GM19328 (cell line): ENCODE measurements at regions not wholly inside any gene's neighbourhood (a gene's known extent, or its start where the extent isn't known, plus 50 kb on each side); places are given as distances from the start of the nearest gene placed in this dataset.
"Not testable (repeated sequence)": the region's sequence is repeated elsewhere in the genome, so short reads cannot be mapped to it uniquely, and the experiment has no call there.

ENCODE experiments used
- ATAC-seq: cut with Tn5 transposase; IDR thresholded peaks from one replicate; pipeline ENCODE4 v1.9.1; 2021; ENCODE audit warnings: mild to moderate bottlenecking, moderate library complexity; ENCODE audit not compliant: unreplicated experiment

- ATAC-seq: no peak
Observed at GRCh38 chr5:91315701-91316100, 67.4 kb downstream of the ARRDC3 start.

GRCh38 chr5:91313757-91314673, 69.1 kb downstream of the ARRDC3 start:
- ATAC-seq: no peak

DNA sequence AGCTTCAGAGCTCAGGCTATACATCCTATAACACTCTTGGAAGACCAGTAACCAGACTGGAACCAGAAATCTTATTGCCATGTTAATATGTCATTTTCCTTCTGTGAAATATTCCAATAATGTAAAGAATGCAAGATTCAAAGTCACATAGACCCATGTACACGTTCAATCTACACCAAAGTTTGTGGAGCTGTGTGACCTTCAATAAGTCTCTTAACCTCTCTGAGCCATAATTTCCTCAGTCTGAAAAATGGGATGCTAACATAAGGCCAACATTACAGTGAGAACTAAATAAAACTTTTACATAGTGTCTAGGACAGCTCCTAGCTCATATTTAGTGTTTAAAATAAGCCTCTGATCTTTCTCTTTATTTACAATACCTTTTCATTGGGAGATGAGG, 70.4 kb downstream of the ARRDC3 start:
- ATAC-seq: no peak

- peak; percentile 87 for ATAC-seq
Observed at GRCh38 chr5:91311697-91312501, 71.2 kb downstream of the ARRDC3 start.

DNA sequence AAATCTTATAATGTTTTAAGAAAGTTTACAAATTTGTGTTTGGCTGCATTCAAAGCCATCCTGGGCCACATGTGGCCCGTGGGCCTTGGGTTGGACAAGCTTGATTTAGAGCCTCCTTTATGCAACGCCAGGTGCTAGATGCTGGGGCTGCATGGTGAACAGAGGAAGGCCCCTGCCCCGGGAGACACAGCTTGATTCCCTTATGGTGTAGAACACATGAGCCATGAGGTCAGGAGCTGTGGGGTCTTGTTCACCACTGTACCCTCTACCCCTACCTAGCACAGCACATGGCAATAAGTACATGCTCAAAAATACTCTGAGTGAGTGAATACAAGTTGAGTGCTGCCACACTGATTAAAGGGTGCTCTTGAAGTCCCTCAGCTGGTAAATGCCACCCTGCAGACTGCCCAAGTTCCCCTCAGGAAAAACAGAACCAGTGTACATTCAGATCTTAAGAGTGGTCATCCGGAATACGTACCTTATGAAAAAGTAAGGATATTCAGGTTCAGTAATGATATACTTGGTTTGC, 71.9 kb downstream of the ARRDC3 start:
- ATAC-seq: peak; percentile 12

DNA sequence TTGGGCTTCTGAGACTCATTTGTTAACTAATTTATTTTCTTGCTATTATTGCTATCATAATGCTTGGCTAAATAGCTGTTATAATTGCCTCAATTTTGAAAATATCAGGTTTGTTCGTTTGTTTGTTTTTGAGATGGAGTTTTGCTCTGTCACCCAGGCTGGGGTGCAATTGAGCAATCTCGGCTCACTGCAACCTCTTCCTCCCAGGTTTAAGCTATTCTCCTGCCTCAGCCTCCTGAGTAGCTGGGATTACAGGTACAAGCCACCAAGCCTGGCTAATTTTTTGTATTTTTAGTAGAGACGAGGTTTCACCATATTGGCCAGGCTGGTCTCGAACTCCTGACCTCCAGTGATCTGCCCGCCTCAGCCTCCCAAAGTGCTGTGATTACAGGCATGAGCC, 75.0 kb downstream of the ARRDC3 start:
- ATAC-seq: not testable (repeated sequence)

DNA sequence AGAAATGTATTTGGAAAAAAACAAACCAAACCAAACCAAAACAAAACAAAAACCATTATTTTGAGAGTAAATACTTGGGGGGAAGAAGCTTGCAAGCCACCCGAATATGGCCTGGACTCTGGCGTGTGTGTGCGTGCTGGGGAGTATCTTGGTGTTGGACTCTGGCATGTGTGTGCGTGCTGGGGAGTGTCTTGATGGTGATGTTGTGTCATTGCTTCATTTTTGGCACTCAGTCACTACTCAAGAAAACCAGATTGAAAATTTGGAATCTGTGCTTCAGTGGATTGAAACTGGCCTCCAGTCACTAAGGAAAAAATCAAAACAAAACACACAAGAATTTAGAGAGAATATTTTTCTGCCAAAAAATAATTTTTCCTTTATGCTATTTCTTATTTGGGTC, 76.1 kb downstream of the ARRDC3 start:
- no peak for ATAC-seq

DNA sequence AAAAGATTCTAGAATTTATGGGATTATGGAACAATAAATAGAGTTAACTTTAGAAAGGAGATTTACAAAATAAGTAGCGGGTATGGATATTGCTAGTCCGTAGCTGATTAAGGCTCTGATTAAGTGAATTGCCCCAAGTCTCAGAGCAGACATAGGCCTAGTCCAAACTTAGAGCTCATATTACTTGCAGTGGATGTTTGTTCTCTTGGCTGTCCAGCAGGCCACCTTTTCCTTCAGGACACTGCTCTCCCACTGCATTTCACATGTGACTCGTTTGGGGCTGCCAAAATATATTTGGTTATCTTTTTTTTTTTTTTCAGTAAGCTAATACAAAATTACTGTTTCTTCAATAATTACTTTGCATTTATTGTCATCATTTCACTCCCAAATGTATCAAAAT, 76.6 kb downstream of the ARRDC3 start:
- no peak for ATAC-seq

DNA sequence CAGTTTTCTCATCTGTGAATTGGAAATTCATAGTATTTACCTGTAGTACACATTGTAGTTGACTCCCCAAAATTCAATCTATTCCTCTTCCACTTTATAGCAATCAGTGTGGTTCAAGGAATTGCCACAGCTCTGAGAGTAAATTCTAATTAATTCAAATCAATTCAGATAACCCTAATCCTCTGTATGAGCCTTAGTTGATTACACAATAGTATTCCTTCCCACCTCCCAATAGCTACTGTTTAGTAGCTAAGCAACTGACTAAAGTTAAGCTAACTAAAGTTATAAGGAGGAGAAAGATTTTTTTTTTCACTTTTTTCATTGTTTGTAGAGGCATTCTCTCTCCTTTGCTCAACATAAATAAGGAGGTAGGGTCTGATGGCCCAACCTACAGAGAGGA, 77.5 kb downstream of the ARRDC3 start:
- ATAC-seq: no peak

DNA sequence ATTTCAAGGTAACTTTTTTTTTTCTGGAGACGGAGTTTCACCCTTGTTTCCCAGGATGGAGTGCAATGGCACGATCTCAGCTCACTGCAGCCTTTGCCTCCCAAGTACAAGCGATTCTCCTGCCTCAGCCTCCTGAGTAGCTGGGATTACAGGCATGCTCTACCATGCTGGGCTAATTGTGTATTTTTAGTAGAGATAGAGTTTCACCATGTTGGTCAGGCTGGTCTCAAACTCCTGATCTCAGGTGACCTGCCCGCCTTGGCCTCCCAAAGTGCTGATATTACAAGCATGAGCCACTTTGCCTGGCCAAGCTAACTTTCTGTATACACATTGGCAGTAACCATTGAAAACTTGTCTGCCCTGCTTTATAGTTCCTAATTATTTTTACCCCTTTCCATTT, 79.1 kb downstream of the ARRDC3 start:
- ATAC-seq: not testable (repeated sequence)

GRCh38 chr5:91302958-91303357, 80.2 kb downstream of the ARRDC3 start:
- no peak for ATAC-seq

- ATAC-seq: no peak
Observed at GRCh38 chr5:91302305-91302704, 80.8 kb downstream of the ARRDC3 start.

- ATAC-seq: no peak
Observed at GRCh38 chr5:91301106-91301846, 81.8 kb downstream of the ARRDC3 start.

DNA sequence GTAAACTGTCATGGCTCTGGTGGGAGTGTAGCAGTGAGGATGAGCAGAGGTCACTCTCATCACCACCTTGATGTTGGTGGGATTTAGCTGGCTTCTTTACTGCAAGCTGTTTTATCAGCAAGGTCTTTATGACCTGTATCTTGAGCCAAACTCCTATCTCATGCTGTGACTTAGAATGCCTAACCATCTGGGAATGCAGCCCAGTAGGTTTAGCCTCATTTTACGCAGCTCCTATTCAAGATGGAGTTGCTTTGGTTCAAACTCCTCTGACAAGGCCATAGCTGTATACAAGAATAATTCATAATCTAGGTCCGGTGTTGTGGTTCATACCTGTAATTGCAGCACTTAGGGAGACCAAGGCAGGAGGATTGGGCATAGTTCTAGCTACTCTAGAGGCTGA, 85.1 kb downstream of the ARRDC3 start:
- no peak for ATAC-seq

DNA sequence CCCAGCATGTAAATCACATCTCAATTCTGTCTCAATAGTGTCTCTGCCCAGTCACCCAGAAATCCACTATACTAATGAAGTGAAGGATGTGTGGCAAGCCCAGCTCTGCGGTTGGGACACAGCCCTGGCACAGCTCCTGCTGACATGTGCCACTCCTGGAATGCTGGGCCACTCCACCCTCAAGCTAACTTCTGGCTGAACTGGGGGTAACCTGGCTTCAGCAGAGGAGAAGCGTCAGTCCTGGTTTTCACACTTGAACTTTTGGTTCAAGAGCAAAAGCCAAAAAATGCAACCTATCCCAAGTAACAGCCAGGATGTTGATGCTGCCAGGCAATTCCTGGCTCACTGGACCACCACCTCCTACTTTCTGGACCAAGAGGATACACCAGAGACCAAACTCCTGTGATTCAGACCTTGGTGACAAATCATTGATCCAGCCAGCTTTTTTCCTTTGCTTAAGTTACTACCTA, 86.4 kb downstream of the ARRDC3 start:
- no peak for ATAC-seq

GRCh38 chr5:91296102-91296501, 87.0 kb downstream of the ARRDC3 start:
- not testable (repeated sequence) for ATAC-seq

DNA sequence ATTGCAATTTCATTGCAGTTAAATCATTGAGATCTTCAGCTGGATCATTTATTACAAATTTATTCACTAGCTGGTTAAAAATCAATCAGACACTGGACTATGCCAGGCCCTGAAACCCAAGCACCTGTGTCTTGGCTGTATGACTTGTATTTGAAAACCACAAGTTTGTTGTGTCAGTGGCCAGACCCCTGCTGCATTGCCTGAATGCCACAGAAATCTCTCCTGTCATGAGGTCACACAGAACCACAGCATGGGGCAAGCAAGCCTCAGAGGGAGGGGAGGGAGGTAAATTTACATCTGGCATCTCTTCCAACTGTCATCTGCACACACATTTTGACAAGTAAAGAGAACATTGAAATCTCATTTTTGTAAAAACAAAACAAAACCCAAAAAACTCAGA, 90.0 kb downstream of the ARRDC3 start:
- ATAC-seq: peak; percentile 70

- no peak for ATAC-seq
Observed at GRCh38 chr5:91291628-91292569, 91.2 kb downstream of the ARRDC3 start.

- no peak for ATAC-seq
Observed at GRCh38 chr5:91288118-91288916, 94.8 kb downstream of the ARRDC3 start.
